ENCODE measurements at regions not wholly inside any gene's neighbourhood (a gene's known extent, or its start where the extent isn't known, plus 50 kb on each side); places are given as distances from the start of the nearest gene placed in this dataset.

DNA sequence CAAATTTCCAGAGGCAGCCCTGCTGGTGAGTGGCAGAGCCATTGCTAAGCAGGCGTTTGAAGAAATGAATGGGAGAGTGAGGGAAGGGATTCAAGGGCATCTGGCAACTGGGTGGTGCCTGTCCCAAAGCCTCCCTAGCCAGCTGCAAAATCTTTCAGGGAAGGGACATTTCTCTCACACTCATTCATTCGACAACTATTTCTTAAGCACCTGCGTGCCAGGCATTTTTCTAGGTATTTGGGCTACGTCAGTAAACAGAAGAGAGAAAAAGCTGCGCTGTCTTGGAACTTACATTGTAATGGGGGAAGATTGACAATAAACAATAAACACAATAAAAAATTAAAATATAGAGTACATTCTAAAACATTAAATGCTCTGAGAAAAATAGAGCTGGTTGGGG, 301.9 kb upstream of the USP24 start:
- no peak for TF ChIP-seq POLR2A (IDR thresholded peaks at IDR 0.05; ENCODE audit: low read depth, low read length)
- no peak for TF ChIP-seq POLR2AphosphoS5 (IDR thresholded peaks at IDR 0.05; ENCODE audit: low read depth, low read length)
